SK-N-SH (cell line): ENCODE measurements at regions not wholly inside any gene's neighbourhood (a gene's known extent, or its start where the extent isn't known, plus 50 kb on each side); places are given as distances from the start of the nearest gene placed in this dataset.
"Not testable (repeated sequence)": the region's sequence is repeated elsewhere in the genome, so short reads cannot be mapped to it uniquely, and the experiment has no call there.

Experiments
- CTCF ChIA-PET: fragments of 300-600, 350-600 bp; formaldehyde crosslinking; extraction: SDS; loops from one replicate; lab custom pipeline; 2021; lab: Yijun Ruan, JAX
- POLR2A ChIA-PET: fragments of 350-600 bp; sonication (Branson Sonifier 250); formaldehyde crosslinking; extraction: SDS; loops from one replicate; lab custom pipeline; 2020; ENCODE audit warnings: antibody characterized with exemption, inconsistent platforms; lab: Yijun Ruan, JAX
- DNase-seq: peaks from one replicate; pipeline ENCODE4 v3.0.0; 2012
- H2AFZ ChIP-seq: fragments of 200-600 bp; sonication (generic); 2 replicates; pipeline ENCODE4 v1.8.1; 2016; ENCODE audit warnings: antibody characterized with exemption, mild to moderate bottlenecking, low read depth
- H3F3A ChIP-seq: fragments of 200-600 bp; sonication (generic); replicated peaks from 2 replicates; pipeline ENCODE3; 2016; ENCODE audit warnings: antibody characterized with exemption, mild to moderate bottlenecking; ENCODE audit not compliant: insufficient read depth
- H3K27ac ChIP-seq, 2 experiments: fragments of 200-500 bp in 1 of 2; fragments of 200-600 bp in 1 of 2; sonication (Bioruptor generic) in 1 of 2; sonication (generic), shearing (Covaris generic) in 1 of 2; 2 replicates each; pipeline versions ENCODE4 v1.5.1 to v1.6.1; 2014 to 2016; ENCODE audit warnings: low read depth in 2 of 2, inconsistent platforms in 1 of 2, low read length in 1 of 2, mild to moderate bottlenecking in 1 of 2, mixed read lengths in 1 of 2
- H3K27me3 ChIP-seq: fragments of 200-600 bp; sonication (generic), shearing (Covaris generic); 2 replicates; pipeline ENCODE4 v1.6.1; 2016; ENCODE audit warnings: mixed run types; ENCODE audit not compliant: insufficient read depth
- H3K36me3 ChIP-seq, 2 experiments: fragments of 200-500 bp in 1 of 2; fragments of 200-600 bp in 1 of 2; sonication (Bioruptor generic) in 1 of 2; sonication (generic) in 1 of 2; replicated peaks in 1 of 2; 2 replicates each; pipeline versions ENCODE3 to v1.5.1; 2014 to 2016; ENCODE audit warnings: low read length in 1 of 2, mild to moderate bottlenecking in 1 of 2; ENCODE audit not compliant: insufficient read depth in 2 of 2, control insufficient read depth in 1 of 2
- H3K4me1 ChIP-seq, 2 experiments: fragments of 200-500 bp in 1 of 2; fragments of 200-600 bp in 1 of 2; sonication (Bioruptor generic) in 1 of 2; sonication (generic), shearing (Covaris generic) in 1 of 2; 2 replicates each; pipeline versions ENCODE4 v1.5.1 to v1.6.1; 2014 to 2016; ENCODE audit warnings: low read depth in 1 of 2, low read length in 1 of 2, mixed run types in 1 of 2; ENCODE audit not compliant: insufficient read depth in 2 of 2, control insufficient read depth in 1 of 2
- H3K4me2 ChIP-seq: fragments of 200-600 bp; sonication (generic), shearing (Covaris generic); 2 replicates; pipeline ENCODE4 v1.6.1; 2017; ENCODE audit warnings: mixed run types
- H3K4me3 ChIP-seq, 2 experiments: fragments of 200-500 bp in 1 of 2; fragments of 200-600 bp in 1 of 2; sonication (Bioruptor generic) in 1 of 2; sonication (generic), shearing (Covaris generic) in 1 of 2; 2 replicates each; pipeline versions ENCODE4 v1.5.1 to v1.8.1; 2014 to 2016; ENCODE audit warnings: low read depth in 2 of 2, inconsistent platforms in 1 of 2, low read length in 1 of 2, mild to moderate bottlenecking in 1 of 2, mixed read lengths in 1 of 2, moderate library complexity in 1 of 2
- H3K79me2 ChIP-seq: fragments of 200-600 bp; sonication (generic); 2 replicates; pipeline ENCODE4 v1.8.1; 2017; ENCODE audit warnings: mild to moderate bottlenecking; ENCODE audit not compliant: insufficient read depth
- H3K9ac ChIP-seq: fragments of 200-600 bp; sonication (generic); 2 replicates; pipeline ENCODE4 v1.6.1; 2017; ENCODE audit warnings: mixed run types
- H3K9me2 ChIP-seq: fragments of 200-600 bp; sonication (generic); 2 replicates; pipeline ENCODE4 v1.6.1; 2017; ENCODE audit warnings: mixed run types
- H3K9me3 ChIP-seq: fragments of 200-600 bp; sonication (generic); 2 replicates; pipeline ENCODE4 v1.6.1; 2017; ENCODE audit warnings: mixed run types, mild to moderate bottlenecking, moderate library complexity
- H4K20me1 ChIP-seq: fragments of 200-600 bp; sonication (generic); 2 replicates; pipeline ENCODE4 v1.6.1; 2017; ENCODE audit warnings: mild to moderate bottlenecking, mixed run types; ENCODE audit not compliant: insufficient read depth
- CHD2 ChIP-seq: fragments of 150-350 bp; IDR thresholded peaks from 2 replicates; pipeline ENCODE4 v1.6.1; 2018; ENCODE audit warnings: low read length; ENCODE audit not compliant: partially characterized antibody
- EP300 ChIP-seq, 2 experiments: IDR thresholded peaks; 2 replicates each; pipeline versions ENCODE4 v1.4.0 to v1.6.1; 2012; ENCODE audit warnings: borderline replicate concordance in 1 of 2, low read depth in 1 of 2, low read length in 1 of 2
- FOSL2 ChIP-seq: IDR thresholded peaks from 2 replicates; pipeline ENCODE4 v1.4.0; 2012; ENCODE audit warnings: low read depth, mild to moderate bottlenecking, moderate library complexity, borderline replicate concordance
- FOXJ3 ChIP-seq: sonication (generic); formaldehyde crosslinking; IDR thresholded peaks from 2 replicates; pipeline ENCODE4 v1.5.1; 2020; ENCODE audit warnings: mild to moderate bottlenecking, missing genetic modification reagents
- MAX ChIP-seq: IDR thresholded peaks from 2 replicates; pipeline ENCODE4 v1.4.0; 2012; ENCODE audit warnings: low read depth
- MEF2A ChIP-seq: IDR thresholded peaks from 2 replicates; pipeline ENCODE4 v1.4.0; 2012; ENCODE audit warnings: low read depth, borderline replicate concordance
- MXI1 ChIP-seq: IDR thresholded peaks from 2 replicates; pipeline ENCODE4 v1.6.1; 2012; ENCODE audit warnings: mild to moderate bottlenecking, low read depth, low read length, improper control_type of control experiment
- NFIC ChIP-seq: IDR thresholded peaks from 2 replicates; pipeline ENCODE4 v1.4.0; 2012; ENCODE audit warnings: borderline replicate concordance
- PBX3 ChIP-seq: IDR thresholded peaks from 2 replicates; pipeline ENCODE4; 2012
- RFX5 ChIP-seq: IDR thresholded peaks from 2 replicates; pipeline ENCODE4 v1.6.1; 2012; ENCODE audit warnings: mild to moderate bottlenecking, improper control_type of control experiment, low read length
- RXRA ChIP-seq: IDR thresholded peaks from 2 replicates; pipeline ENCODE4 v1.4.0; 2012; ENCODE audit warnings: low read depth, mild to moderate bottlenecking, borderline replicate concordance
- SIN3A ChIP-seq: IDR thresholded peaks from 2 replicates; pipeline ENCODE4 v1.6.1; 2012; ENCODE audit warnings: low read depth, mild to moderate bottlenecking, low read length, moderate library complexity, borderline replicate concordance
- TAF1 ChIP-seq: IDR thresholded peaks from 2 replicates; pipeline ENCODE4 v1.6.1; 2012; ENCODE audit warnings: low read depth, mild to moderate bottlenecking, low read length, moderate library complexity, borderline replicate concordance
- TEAD4 ChIP-seq: IDR thresholded peaks from 2 replicates; pipeline ENCODE4 v1.4.0; 2012; ENCODE audit warnings: mild to moderate bottlenecking, borderline replicate concordance; ENCODE audit not compliant: insufficient read depth
- WGBS: methylation state at CpG from one replicate; pipeline ENCODE4 v1.1.6; 2017; ENCODE audit warnings: low lambda C conversion rate; 5-methylcytosine and 5-hydroxymethylcytosine counted together

- H3F3A ChIP-seq: no peaks in the 10 kb centered on the region
- TF ChIP-seq EP300 (IDR thresholded peaks at IDR 0.05; ENCODE audit: borderline replicate concordance in 1 of 2, low read depth in 1 of 2, low read length in 1 of 2): no peak
- TF ChIP-seq MAX: no peak
- TF ChIP-seq RXRA: no peak
- no peak for TF ChIP-seq TEAD4
- no peak for TF ChIP-seq MXI1
- no peak for TF ChIP-seq RFX5
- TF ChIP-seq MEF2A: no peak
- no peak for TF ChIP-seq CHD2
- no peak for TF ChIP-seq TAF1
- no peak for TF ChIP-seq SIN3A
- no peak for TF ChIP-seq PBX3
- TF ChIP-seq NFIC: no peak
- no peak for TF ChIP-seq FOSL2
- TF ChIP-seq FOXJ3 (CRISPR knock-in tag): no peak
- TF ChIP-seq, all 33 proteins: peak for 0
- Histone ChIP-seq H3K79me2 (no peaks in the 10 kb centered on the region), H3K9me2 (no peaks in the 10 kb centered on the region), H3K27me3 (no peaks in the 10 kb centered on the region), H3K9me3 (no peaks in the 10 kb centered on the region), H4K20me1 (no peaks in the 10 kb centered on the region), H3K4me3 (no peak overlapping the region), H3K27ac (no peak overlapping the region), H2AFZ (no peak overlapping the region), H3K9ac (no peak overlapping the region), H3K4me2 (no peak overlapping the region), H3K4me1 (no peaks in the 10 kb centered on the region), H3K36me3 (no peaks in the 10 kb centered on the region)
- no peak for DNase-seq
- 0% methylated on average over 1 of the region's 1 CpG for WGBS
- ChIA-PET POLR2A (no interaction called here), CTCF (no interaction called here)
Observed at GRCh38 chr3:109874896-109875708, 537.8 kb upstream of the DPPA4 start.

GRCh38 chr3:109877616-109878015 is 540.3 kb upstream of the DPPA4 start:
- H3K9me3 ChIP-seq, H3K4me1 ChIP-seq, H3K9me2 ChIP-seq, DNase-seq, H3K79me2 ChIP-seq, H3K27ac ChIP-seq, H3K4me3 ChIP-seq, CTCF ChIA-PET, H2AFZ ChIP-seq, H3F3A ChIP-seq, H3K36me3 ChIP-seq, H3K9ac ChIP-seq, H3K27me3 ChIP-seq, H3K4me2 ChIP-seq, POLR2A ChIA-PET, H4K20me1 ChIP-seq: not testable (repeated sequence)
- WGBS: 81% methylated on average over 2 of the region's 2 CpGs
